GM12874 (cell line): ENCODE measurements at regions not wholly inside any gene's neighbourhood (a gene's known extent, or its start where the extent isn't known, plus 50 kb on each side); places are given as distances from the start of the nearest gene placed in this dataset.

Experiments used
- TF ChIP-seq, protein P1 (sequence below): IDR thresholded peaks from 2 replicates; pipeline ENCODE4 v1.5.1; 2011; ENCODE audit warnings: low read depth, mild to moderate bottlenecking, control low read depth, low read length, moderate library complexity; ENCODE audit not compliant: insufficient read depth

DNA sequence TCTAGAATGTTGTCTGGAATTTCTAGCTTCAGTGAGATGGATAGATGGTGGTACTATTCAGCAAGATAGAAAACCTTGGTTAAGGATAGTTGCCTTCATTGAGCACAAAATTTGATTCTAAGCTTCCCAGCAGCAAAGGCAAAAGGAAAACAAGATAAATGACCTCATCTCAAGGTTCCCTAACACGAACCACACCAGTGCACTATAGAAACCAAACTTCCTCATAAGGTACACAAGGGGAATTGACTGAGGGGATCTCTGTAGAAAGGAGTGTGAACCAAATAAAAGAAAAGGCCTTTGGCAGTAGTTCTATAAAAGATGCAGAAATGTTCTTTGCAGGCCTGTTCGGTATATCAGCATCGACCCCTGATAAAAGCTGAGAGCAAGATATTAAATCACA lies 288.9 kb downstream of the SHQ1 start:
- TF ChIP-seq, protein P1, sequence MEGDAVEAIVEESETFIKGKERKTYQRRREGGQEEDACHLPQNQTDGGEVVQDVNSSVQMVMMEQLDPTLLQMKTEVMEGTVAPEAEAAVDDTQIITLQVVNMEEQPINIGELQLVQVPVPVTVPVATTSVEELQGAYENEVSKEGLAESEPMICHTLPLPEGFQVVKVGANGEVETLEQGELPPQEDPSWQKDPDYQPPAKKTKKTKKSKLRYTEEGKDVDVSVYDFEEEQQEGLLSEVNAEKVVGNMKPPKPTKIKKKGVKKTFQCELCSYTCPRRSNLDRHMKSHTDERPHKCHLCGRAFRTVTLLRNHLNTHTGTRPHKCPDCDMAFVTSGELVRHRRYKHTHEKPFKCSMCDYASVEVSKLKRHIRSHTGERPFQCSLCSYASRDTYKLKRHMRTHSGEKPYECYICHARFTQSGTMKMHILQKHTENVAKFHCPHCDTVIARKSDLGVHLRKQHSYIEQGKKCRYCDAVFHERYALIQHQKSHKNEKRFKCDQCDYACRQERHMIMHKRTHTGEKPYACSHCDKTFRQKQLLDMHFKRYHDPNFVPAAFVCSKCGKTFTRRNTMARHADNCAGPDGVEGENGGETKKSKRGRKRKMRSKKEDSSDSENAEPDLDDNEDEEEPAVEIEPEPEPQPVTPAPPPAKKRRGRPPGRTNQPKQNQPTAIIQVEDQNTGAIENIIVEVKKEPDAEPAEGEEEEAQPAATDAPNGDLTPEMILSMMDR: no peak

DNA sequence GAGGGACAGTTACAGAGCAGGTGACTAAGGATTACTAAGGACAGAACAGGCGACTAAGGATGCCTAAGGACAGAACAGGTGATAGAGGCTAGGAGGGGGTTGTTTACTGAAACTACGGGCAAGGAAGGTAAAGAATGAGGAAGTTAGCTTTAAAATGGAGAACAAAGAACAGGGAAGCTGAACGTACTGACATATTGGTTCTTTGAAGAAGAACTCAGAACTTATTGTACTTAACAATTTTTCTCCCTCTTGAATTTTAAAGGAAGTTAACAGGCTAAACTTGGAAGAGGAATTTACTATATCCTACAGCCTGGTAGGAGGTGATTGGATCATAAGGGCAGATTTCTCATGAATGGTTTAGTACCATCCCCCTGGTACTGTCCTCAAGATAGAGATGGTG lies 290.2 kb downstream of the SHQ1 start:
- TF ChIP-seq, protein P1: no peak

DNA sequence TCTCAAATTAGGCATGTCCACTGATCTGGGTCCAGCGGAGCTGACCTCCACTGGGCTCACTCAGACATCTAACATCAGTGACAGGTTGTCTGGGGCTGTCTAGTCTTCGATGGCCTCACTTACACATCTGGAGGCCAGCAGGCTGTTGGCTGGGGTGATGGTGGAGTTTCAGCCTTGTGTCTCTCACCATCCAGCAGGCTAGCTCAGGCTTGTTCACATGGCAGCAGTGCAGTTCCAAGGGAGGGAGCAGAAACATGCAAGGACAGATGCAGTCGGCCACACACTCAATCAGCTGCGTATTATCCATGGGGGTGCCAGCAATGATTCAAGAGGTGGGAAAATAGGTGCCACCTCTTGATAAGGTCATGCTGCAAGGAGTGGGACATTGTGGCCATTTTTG lies 292.5 kb downstream of the SHQ1 start:
- TF ChIP-seq, protein P1: no peak

DNA sequence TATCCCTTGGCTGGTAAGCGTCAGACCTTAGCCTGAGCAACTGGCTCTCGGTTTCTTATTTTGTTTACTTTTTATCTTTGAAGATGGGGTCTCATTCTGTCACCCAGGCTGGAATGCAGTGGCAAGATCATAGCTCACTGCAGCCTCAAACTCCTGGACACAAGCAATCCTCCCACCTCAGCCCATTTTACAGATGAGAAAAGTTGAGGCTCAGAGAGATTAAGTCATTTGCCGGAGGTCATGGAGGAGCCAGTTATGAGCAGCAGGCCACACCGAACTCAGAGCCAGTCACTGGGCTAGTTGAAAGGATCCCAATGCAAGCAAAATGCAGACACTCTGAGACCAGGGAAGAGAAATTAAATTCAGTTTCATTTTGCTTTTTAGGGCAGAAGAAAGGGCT lies 293.6 kb downstream of the SHQ1 start:
- TF ChIP-seq, protein P1: no peak

GRCh38 chr3:72553298-72553697 lies 294.9 kb downstream of the SHQ1 start:
- TF ChIP-seq, protein P1: no peak

GRCh38 chr3:72550582-72551262 lies 297.5 kb downstream of the SHQ1 start:
- TF ChIP-seq, protein P1: no peak

DNA sequence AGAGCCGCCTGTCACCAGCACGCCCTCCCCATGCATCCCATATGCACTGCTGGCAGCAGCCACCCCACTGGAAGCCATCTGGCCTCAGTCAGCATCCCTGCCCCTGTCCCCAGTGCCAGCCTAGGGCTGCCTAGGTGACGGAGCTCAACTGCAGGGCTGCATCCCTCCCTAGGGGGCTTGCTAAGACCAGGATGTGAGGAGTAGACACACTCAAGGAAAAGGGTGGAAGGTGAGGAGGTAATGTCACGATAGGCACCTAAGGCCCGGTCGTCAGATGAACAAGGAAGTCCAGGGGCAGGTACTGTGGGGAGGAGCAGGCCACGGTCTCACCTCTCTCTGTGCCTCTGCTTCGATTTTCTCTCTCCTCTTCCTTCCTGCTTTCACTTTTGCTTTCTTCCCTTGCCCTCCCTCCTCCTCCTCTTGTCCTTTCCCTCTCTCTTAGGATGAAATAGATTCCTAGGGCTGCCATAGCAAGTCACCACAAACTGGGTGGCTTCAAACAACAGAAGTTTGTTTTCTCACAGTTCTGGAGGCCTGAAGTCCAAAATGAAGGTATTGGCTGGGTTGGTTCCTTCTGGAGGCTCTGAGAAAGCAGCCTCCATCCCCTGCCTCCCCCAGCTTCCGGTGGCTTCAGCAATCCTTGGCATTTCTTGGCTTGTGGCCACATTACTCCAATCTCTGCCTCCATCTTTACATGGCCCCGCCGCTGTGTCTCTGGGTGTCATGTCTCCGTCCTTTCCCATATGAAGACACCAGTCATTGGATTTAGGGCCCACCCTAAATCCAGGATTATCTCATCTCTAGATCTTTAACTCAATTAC lies 298.3 kb downstream of the SHQ1 start:
- TF ChIP-seq, protein P1: no peak
